Coronary artery (tissue), 2 donors: ENCODE measurements at regions not wholly inside any gene's neighbourhood (a gene's known extent, or its start where the extent isn't known, plus 50 kb on each side); places are given as distances from the start of the nearest gene placed in this dataset.

Experiments
- DNase-seq: peaks from one replicate; pipeline ENCODE4 v3.0.0-alpha.2; 2017; ENCODE audit warnings: low spot score
- H3K27ac ChIP-seq, 2 donors: fragments of 200-600 bp; sonication (generic); one replicate each; pipeline ENCODE4 v1.5.1; 2016 to 2019
- H3K4me3 ChIP-seq: fragments of 200-600 bp; sonication (generic); 2 replicates; pipeline ENCODE4 v1.5.1; 2016; ENCODE audit warnings: mild to moderate bottlenecking, moderate library complexity
- CTCF ChIP-seq: fragments of 200-600 bp; sonication (generic); IDR thresholded peaks from one replicate; pipeline ENCODE4 v1.5.1; 2019; ENCODE audit warnings: antibody characterized with exemption

GRCh38 chr13:104592545-104593250, 1526.5 kb upstream of the SLC10A2 start:
- DNase-seq: no peak
- TF ChIP-seq CTCF: no peak

GRCh38 chr13:104592127-104592526, 1525.9 kb upstream of the SLC10A2 start:
- DNase-seq: no peak
- H3K27ac ChIP-seq: no peak overlapping the region
- no peak for TF ChIP-seq CTCF
- H3K4me3 ChIP-seq: no peak overlapping the region

More at GRCh38 chr13:104592545-104593250, 1526.5 kb upstream of the SLC10A2 start:
- Histone ChIP-seq H3K27ac (no peak overlapping the region), H3K4me3 (no peak overlapping the region)

GRCh38 chr13:104586051-104586746, 1520.0 kb upstream of the SLC10A2 start:
- Histone ChIP-seq H3K27ac (no peak overlapping the region), H3K4me3 (no peak overlapping the region)

DNA sequence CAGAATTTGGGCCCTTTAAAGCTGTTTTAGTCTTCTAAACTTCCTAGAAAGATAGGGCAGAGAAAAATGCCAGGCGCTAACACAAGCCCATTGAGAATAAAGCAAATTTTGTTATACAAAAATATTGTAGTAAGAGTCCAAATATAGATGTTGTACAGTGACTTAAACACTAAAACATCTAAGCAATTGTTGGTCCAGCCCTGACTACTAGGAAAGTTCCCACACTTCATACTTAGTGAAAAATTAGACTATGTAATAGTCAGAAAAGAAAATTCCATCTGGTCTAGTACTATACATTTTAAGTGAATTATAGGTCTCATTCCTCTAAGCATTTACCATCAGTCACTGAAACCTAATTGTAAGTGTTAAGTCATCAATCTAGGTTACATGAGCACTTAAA, 1518.3 kb upstream of the SLC10A2 start:
- Histone ChIP-seq H3K27ac (no peak overlapping the region), H3K4me3 (no peak overlapping the region)
- no peak for TF ChIP-seq CTCF
- no peak for DNase-seq

More at GRCh38 chr13:104586051-104586746, 1520.0 kb upstream of the SLC10A2 start:
- no peak for TF ChIP-seq CTCF
- DNase-seq: no peak

- Histone ChIP-seq H3K27ac (no peak overlapping the region), H3K4me3 (no peak overlapping the region)
Measured at GRCh38 chr13:104580931-104581330, 1514.7 kb upstream of the SLC10A2 start.

GRCh38 chr13:104577071-104577815, 1511.0 kb upstream of the SLC10A2 start:
- no peak overlapping the region for H3K27ac ChIP-seq
- DNase-seq: no peak
- H3K4me3 ChIP-seq: no peak overlapping the region
- TF ChIP-seq CTCF: no peak

More at GRCh38 chr13:104580931-104581330, 1514.7 kb upstream of the SLC10A2 start:
- DNase-seq: no peak
- TF ChIP-seq CTCF: no peak
